Fibroblast of villous mesenchyme (primary cell): ENCODE measurements at regions not wholly inside any gene's neighbourhood (a gene's known extent, or its start where the extent isn't known, plus 50 kb on each side); places are given as distances from the start of the nearest gene placed in this dataset.

Experiments used
- DNase-seq: peaks from one replicate; pipeline ENCODE4 v3.0.0-alpha.2; 2010; ENCODE audit warnings: low read depth
- H3K4me3 ChIP-seq: 2 replicates; pipeline ENCODE4 v1.5.1; 2011; ENCODE audit warnings: low read depth, mild to moderate bottlenecking, low read length
- TF ChIP-seq, protein P1 (sequence below): IDR thresholded peaks from 2 replicates; pipeline ENCODE4 v1.5.1; 2012; ENCODE audit warnings: low read depth, mild to moderate bottlenecking, low read length; ENCODE audit not compliant: insufficient read depth

DNA sequence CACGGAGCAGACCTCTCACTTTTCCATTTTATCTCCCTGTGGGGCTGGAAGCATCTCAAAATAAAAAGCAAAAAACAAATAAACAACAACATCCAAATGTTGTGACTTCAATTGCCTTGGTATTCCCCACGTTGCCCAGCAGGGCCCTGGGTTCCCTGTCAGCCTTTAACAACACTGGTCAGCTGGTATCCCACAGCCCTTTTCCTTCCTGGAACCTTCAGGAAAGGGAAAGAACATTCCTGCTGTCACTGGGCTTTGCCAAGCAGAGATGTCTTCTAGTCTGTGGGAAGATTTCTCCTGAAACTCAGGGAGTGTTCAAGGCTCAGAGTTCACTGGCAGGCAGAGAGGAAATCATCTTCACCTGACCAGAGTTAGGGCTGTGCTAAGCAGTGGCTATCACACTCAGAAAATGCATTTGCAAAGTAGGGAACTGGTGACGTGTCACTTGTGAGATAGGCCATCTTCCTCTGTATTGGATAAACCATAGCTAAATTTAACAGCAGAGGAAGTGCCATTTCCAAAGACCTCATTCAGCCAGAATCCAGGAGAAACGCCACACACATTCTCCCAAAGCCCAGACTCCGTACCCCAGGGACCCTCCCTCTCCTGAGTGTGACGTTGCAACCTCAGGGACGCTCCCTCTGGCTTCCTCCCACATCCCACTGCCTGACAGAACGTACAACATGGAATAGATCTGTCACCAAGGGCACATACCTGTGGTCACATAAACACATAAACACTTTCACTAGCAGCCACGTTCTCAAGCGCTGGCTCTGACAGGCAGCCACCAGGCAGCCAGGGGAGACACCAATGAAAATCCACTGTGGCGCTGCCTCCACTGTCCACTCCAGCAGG is 274.0 kb upstream of the DAPK1 start:
- no peak overlapping the region for H3K4me3 ChIP-seq
- DNase-seq = peak; percentile 34
- TF ChIP-seq, protein P1, sequence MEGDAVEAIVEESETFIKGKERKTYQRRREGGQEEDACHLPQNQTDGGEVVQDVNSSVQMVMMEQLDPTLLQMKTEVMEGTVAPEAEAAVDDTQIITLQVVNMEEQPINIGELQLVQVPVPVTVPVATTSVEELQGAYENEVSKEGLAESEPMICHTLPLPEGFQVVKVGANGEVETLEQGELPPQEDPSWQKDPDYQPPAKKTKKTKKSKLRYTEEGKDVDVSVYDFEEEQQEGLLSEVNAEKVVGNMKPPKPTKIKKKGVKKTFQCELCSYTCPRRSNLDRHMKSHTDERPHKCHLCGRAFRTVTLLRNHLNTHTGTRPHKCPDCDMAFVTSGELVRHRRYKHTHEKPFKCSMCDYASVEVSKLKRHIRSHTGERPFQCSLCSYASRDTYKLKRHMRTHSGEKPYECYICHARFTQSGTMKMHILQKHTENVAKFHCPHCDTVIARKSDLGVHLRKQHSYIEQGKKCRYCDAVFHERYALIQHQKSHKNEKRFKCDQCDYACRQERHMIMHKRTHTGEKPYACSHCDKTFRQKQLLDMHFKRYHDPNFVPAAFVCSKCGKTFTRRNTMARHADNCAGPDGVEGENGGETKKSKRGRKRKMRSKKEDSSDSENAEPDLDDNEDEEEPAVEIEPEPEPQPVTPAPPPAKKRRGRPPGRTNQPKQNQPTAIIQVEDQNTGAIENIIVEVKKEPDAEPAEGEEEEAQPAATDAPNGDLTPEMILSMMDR = no peak

DNA sequence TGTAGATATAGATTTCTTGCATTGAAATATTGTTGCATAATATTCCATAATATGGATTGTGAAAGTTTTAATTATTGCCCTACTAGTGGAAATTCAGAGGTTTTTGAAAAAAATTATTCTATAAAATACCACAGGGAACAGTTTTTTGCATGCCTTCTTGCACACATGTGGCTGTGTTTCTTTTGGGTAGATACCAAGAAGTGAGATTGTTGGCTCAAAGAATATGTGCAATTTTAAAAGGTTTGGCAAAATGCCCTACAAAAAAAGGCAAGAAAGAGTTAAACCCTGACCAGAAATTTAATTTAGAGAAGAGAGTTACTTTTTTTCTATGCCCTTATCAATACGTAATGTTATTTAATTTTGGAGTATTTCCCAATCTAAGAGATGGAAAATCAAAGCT is 270.8 kb upstream of the DAPK1 start:
- TF ChIP-seq, protein P1 = no peak
- DNase-seq = no peak
- no peak overlapping the region for H3K4me3 ChIP-seq

DNA sequence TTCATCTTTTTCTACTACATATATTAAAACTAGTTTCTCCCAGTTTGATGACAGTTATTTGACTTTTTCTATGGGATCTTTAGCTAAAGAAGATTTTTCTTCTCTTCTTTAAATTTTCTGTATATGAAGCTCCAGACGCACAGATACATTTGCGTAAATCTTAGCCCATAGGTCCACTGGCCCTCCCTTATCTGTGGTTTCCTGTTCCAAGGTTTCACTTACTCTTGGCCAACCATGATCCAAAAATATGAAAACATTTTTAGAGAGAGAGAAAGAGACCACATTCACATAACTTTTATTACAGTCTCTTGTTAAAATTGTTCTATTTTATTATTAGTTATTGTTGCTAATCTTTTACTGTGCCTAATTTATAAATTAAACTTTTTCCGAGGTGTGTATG is 270.2 kb upstream of the DAPK1 start:
- TF ChIP-seq, protein P1 = no peak
- H3K4me3 ChIP-seq = no peak overlapping the region
- DNase-seq = no peak

DNA sequence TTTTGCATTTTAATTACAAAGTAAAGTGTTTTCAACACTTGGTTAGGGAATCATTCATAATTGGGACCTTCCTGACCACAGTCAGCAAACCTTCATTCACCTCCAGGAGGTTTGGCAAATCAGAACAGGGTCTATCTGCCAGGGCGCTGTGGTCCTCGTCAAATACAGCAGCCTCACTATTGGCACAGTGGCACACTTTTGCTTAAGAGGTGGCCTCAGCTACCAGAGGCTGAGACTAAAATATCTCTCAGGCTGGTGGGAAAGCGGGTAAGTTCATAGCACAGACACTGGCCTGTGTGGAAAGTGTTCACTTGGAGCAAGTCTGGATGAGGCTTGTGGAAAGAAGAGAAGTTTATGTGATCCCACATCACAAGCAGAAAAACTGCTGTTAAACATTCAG is 268.6 kb upstream of the DAPK1 start:
- TF ChIP-seq, protein P1 = no peak
- DNase-seq = no peak
- no peak overlapping the region for H3K4me3 ChIP-seq

DNA sequence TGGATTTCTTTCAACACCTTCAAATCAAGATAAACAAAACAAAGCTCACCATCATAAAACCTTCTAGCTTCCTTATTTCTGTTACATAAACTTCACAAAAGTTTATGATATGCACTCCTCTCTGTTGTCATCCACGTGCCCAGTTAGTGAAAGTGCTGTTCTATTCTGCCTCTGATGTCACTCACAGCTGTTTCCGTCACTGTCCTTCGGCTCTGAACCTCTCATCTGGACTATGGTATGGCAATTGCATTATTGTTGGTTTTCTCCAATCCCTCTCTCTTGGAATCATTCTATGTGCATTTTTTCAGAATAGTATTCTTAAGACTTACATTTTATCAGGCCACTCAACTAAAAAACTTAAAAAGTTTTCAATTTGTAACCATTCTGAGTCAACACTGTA is 264.2 kb upstream of the DAPK1 start:
- no peak for DNase-seq
- TF ChIP-seq, protein P1 = no peak
- H3K4me3 ChIP-seq = no peak overlapping the region

DNA sequence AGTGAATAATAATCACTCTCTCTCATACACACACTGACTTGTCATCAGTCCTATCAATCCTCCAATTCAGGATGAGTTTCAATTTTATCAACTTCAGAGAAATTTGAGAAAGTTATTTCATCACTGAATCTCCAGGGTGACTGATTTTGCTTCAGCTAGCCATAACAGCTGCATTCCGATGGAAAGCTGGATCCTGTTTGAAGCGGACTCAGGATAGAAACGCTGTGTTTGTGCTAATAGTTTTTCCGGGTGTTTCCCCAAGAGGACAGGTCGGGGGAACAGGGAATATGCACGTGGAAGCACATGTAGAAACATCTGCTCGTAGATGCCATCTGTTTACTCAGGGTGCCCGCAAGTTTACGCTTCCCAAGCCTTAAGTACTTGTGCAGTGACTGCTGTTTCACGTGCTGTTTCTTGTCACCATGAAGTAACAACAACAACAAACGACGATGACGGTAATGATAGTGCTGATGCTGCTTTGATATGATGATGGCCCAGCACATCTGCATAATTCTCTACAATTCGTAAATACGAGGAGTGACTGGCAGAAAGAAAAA is 263.7 kb upstream of the DAPK1 start:
- no peak overlapping the region for H3K4me3 ChIP-seq
- TF ChIP-seq, protein P1 = no peak
- no peak for DNase-seq
